Activated CD8-positive, alpha-beta memory T cell treated with anti-CD3 and anti-CD28 coated beads for 4 hours (primary cell): ENCODE measurements at regions not wholly inside any gene's neighbourhood (a gene's known extent, or its start where the extent isn't known, plus 50 kb on each side); places are given as distances from the start of the nearest gene placed in this dataset.

Experiments used
- DNase-seq, 2 donors: peaks; one replicate each; pipeline ENCODE4 v3.0.0-alpha.2; 2020; ENCODE audit warnings: low read depth in 2 of 2

GRCh38 chr1:208584167-208584755 lies 340.1 kb upstream of the PLXNA2 start:
- no peak for DNase-seq

- DNase-seq: no peak
These were observed 342.9 kb upstream of the PLXNA2 start for GRCh38 chr1:208587110-208587509.

GRCh38 chr1:208593306-208594006 lies 349.3 kb upstream of the PLXNA2 start:
- DNase-seq: no peak

- DNase-seq: no peak
These were observed 351.1 kb upstream of the PLXNA2 start for GRCh38 chr1:208595236-208595635.

GRCh38 chr1:208595745-208596144 lies 351.6 kb upstream of the PLXNA2 start:
- DNase-seq: no peak

- DNase-seq: no peak
These were observed 353.4 kb upstream of the PLXNA2 start for GRCh38 chr1:208597571-208597970.

DNA sequence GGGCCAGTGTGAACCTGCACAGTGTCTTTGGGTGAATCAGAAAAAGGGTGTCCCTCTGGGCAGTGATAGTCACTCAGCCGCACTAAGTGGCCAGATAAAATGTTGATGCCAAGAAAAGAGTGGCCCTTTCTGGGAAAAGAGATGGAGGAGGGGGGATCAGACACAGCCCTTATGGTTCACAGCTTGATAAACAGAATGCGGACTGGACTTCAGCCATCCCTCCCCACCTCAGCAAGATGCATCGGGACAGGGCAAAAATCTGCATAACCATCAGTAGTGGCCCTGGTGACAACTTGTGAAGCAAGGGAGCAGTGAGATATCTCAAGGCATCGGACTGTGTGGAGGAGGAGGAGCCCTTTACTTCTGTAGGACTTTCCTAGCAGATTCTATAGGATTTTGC lies 353.8 kb upstream of the PLXNA2 start:
- no peak for DNase-seq

DNA sequence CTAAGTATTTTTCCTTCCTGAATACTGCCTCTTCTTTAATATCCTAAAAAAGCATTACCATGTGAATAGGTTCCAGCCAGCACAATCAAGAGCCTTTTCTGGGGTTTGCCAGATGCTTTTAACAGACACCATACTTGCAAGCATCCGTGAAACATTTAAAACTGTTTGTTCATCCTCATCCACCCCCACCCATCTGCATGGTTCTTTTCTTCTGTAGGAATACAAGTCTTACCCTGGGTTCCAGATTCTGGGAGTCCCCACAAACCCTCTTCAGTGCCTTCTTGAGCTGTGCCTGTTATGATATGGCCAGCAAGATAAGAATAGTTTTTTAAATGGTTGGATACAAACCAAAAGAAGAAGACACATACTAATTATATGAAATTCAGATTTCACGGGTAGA lies 354.9 kb upstream of the PLXNA2 start:
- no peak for DNase-seq

- no peak for DNase-seq
These were observed 356.4 kb upstream of the PLXNA2 start for GRCh38 chr1:208600456-208601190.

GRCh38 chr1:208601561-208601960 lies 357.4 kb upstream of the PLXNA2 start:
- DNase-seq: no peak

GRCh38 chr1:208603721-208604120 lies 359.5 kb upstream of the PLXNA2 start:
- no peak for DNase-seq

DNA sequence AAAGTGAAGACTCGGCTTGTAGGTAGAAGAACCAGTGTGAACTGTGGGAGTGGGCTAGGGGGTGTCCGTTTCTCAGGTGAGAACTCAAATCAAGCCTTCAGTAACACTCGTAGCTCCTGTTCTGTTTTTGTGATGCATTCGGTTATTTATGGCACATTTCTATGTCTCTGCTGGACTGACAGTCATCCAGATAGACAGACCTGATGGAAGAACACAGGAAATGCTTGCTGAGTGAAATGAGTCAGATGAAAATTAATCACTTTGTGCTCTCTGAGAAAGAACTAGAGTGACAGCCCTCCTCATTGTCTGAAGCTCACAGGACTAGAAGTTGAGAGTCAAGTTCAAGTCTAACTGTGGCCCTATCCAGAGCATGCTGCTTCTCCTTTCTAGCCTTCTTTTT lies 360.1 kb upstream of the PLXNA2 start:
- no peak for DNase-seq

DNA sequence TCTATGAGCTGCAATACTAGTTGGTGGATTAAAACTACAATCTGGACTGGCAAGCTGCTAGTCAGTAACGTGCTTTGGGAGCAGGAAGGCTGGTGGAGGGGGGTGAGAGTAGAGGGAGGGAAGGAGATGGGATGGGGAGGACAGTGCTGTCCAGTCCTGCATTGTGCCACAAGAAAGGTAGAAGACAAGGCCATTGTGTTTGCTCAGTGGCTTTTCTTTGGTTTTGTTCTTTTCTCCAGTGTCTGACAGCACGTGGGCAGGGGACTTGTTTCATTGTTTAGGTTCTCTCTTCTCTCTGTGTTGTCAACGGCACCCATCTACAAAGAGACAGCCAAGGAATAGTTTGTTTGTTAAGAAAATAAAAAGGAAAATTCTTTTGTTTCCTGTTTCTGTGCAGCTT lies 362.8 kb upstream of the PLXNA2 start:
- no peak for DNase-seq

DNA sequence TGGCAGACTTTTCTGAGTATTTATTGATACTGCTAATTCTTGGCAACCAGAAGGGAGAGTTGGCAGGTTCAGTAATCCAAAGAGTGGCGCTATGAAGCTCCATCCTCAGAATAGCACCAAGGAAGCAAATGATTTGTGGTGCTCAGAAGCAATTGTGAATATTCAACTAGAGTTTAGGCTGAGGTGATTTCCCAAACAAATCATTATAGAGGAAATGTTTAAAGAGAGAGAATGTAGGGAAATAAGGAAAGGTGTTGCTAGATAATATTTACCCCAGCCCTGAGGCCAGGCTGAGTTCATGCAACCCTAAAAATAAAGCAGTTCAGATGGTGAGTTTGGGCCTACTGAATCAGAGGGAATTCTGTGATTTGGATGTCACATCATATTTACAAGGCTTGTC lies 363.4 kb upstream of the PLXNA2 start:
- no peak for DNase-seq

GRCh38 chr1:208614610-208615009 lies 370.4 kb upstream of the PLXNA2 start:
- DNase-seq: no peak

DNA sequence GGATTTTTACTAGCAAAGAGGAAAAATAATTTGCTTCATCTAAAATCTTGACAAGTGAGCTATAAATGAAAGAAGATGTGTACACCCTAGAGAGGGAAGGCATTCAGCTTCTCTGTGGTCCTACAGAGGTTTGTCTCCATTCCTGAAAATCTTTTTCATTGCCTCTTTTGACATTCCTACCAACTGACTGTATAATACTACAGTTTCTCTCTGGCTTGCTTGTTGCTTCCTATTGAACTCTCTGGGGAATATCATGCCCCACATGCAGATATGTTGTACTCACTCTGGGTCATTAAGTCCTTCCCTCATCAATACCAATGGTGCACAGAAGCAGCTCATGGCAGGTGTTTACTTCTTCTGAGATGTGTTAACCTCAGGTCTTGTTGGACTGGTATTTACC lies 371.2 kb upstream of the PLXNA2 start:
- DNase-seq: no peak

DNA sequence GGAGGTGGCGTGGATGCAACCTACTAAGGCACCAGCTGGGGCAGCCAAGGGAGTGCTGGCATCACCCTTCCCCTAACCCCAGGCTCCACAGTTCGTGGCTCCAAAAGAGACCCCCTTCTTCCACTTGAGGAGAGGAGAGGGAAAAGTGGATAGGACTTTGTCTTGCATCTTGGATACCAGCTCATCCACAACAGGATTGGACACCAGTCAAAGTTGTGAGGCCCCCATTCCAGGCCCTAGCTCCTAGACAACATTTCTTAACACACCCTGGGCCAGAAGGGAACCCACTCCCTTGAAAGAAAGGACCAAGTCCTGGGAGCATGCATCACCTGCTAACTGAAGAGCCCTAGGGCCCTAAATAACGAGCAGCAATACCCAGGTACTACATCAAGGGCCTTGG lies 372.6 kb upstream of the PLXNA2 start:
- DNase-seq: no peak

GRCh38 chr1:208628022-208628914 lies 384.1 kb upstream of the PLXNA2 start:
- no peak for DNase-seq

- no peak for DNase-seq
These were observed 386.9 kb upstream of the PLXNA2 start for GRCh38 chr1:208631092-208631491.

GRCh38 chr1:208631506-208631905 lies 387.3 kb upstream of the PLXNA2 start:
- DNase-seq: no peak

DNA sequence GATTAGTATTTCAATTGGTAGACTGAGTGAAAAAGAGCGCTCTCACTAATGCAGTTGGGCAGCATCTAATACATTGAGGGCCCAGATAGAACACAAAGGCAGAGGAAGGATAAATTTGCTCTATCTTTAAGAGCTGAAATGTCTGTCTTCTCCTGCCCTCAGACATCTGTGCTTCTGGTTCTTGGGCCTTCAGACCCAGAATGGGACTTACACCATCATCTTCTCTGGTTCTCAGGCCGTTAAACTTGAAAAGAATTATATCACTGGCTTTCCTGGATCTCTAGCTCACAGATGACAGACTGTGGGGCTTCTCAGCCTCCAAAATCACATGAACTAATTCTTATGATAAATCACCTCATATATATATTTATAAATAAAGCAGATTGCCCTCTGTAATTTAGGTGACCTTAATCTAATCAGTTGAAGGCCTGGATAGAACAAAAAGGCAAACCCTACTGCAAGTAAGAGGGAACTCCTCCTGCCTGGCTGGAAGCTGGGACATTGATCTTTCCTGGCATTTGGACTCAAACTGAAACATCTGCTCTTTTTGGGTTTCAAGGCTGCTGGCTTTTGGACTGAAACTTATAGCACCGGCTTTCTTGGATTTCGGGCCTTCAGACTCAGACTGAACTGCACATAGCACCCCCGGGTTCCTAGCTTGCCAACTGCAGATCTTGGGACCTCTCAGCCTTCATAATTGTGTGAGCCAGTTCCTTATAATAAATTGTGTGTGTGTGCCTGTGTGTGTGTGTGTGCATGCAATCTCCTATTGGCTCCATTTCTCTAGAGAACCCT lies 390.4 kb upstream of the PLXNA2 start:
- no peak for DNase-seq
